22Rv1 (cell line): ENCODE measurements at regions not wholly inside any gene's neighbourhood (a gene's known extent, or its start where the extent isn't known, plus 50 kb on each side); places are given as distances from the start of the nearest gene placed in this dataset.

Experiments
- H3K27ac ChIP-seq: fragments of 450-650 bp; 2 replicates; pipeline ENCODE4 v1.5.1; 2017
- CTCF ChIP-seq: fragments of 450-650 bp; IDR thresholded peaks from 2 replicates; pipeline ENCODE4 v1.5.1; 2017; ENCODE audit warnings: mild to moderate bottlenecking
- ZFX ChIP-seq: fragments of 450-650 bp; IDR thresholded peaks from 2 replicates; pipeline ENCODE4 v1.6.1; 2017; ENCODE audit warnings: antibody characterized with exemption, borderline replicate concordance

GRCh38 chr6:98380589-98380988 is 453.8 kb upstream of the POU3F2 start:
- H3K27ac ChIP-seq: no peak overlapping the region
- TF ChIP-seq CTCF: no peak
- no peak for TF ChIP-seq ZFX

- H3K27ac ChIP-seq: no peak overlapping the region
- TF ChIP-seq CTCF: no peak
- TF ChIP-seq ZFX: no peak
Observed at GRCh38 chr6:98382246-98382645, 452.1 kb upstream of the POU3F2 start.

GRCh38 chr6:98384334-98384733 is 450.0 kb upstream of the POU3F2 start:
- no peak overlapping the region for H3K27ac ChIP-seq
- TF ChIP-seq ZFX: no peak

- no peak overlapping the region for H3K27ac ChIP-seq
- TF ChIP-seq CTCF (no peak), ZFX (no peak)
Observed at GRCh38 chr6:98384801-98385200, 449.6 kb upstream of the POU3F2 start.

- TF ChIP-seq CTCF (no peak), ZFX (no peak)
- H3K27ac ChIP-seq: no peak overlapping the region
Observed at GRCh38 chr6:98395610-98396166, 438.7 kb upstream of the POU3F2 start.

- peak overlapping the region; percentile 82 for H3K27ac ChIP-seq
- TF ChIP-seq CTCF (no peak), ZFX (no peak)
Observed at GRCh38 chr6:98416027-98416426, 418.3 kb upstream of the POU3F2 start.

GRCh38 chr6:98416497-98417158 is 417.7 kb upstream of the POU3F2 start:
- peak overlapping the region; percentile 82 for H3K27ac ChIP-seq

- no peak overlapping the region for H3K27ac ChIP-seq
- TF ChIP-seq ZFX: no peak
- TF ChIP-seq CTCF: no peak
Observed at GRCh38 chr6:98433325-98434056, 400.9 kb upstream of the POU3F2 start.
